HG03457 (cell line): ENCODE measurements at regions not wholly inside any gene's neighbourhood (a gene's known extent, or its start where the extent isn't known, plus 50 kb on each side); places are given as distances from the start of the nearest gene placed in this dataset.

ENCODE experiments used
- ATAC-seq: cut with Tn5 transposase; IDR thresholded peaks from one replicate; pipeline ENCODE4 v1.9.1; 2021; ENCODE audit warnings: moderate number of reproducible peaks; ENCODE audit not compliant: unreplicated experiment

GRCh38 chr10:131698986-131699385, 201.8 kb upstream of the PPP2R2D start:
- ATAC-seq: no peak

DNA sequence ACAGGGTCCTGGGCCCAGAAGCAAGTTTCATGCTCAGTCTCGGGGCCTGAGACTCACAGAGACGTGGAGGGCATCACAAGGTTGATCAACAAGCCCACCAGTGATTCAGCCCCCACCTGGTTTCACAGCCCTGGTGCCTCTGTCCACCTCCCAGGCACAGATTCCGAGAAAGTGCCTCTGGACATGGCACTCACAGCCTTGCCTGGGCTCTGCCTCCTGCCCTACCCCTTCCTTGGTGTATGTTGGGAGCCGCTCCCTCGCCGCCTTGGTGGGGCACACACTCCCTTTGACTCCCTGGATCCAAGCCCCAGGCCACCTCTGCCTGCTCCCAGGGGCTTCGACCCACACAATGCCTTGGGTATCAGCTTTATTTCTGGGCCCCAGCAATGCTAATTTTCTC, 200.8 kb upstream of the PPP2R2D start:
- ATAC-seq: no peak

GRCh38 chr10:131700506-131700905, 200.3 kb upstream of the PPP2R2D start:
- ATAC-seq: no peak

GRCh38 chr10:131701131-131701947, 199.5 kb upstream of the PPP2R2D start:
- ATAC-seq: no peak

GRCh38 chr10:131702531-131703356, 198.1 kb upstream of the PPP2R2D start:
- ATAC-seq: no peak

DNA sequence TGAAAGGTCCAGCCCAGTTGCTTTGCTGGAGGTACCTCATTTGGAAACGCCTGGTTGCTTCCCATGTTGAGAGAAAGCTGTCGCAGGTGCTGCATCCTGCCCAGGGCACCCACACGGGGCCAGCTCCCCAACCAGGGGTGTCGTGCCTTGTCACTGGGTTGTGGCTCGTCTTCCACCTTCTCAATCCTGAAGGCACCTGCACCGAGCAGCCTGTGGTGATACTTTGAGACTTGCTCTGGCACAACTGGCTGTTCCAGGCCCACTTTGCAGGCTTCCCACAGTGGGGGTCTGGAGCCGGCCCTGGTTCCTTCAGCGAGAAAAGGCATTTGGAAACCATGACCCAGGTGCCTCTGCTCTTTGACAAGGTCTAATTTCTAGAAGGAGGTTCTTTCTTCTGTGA, 197.3 kb upstream of the PPP2R2D start:
- ATAC-seq: no peak

DNA sequence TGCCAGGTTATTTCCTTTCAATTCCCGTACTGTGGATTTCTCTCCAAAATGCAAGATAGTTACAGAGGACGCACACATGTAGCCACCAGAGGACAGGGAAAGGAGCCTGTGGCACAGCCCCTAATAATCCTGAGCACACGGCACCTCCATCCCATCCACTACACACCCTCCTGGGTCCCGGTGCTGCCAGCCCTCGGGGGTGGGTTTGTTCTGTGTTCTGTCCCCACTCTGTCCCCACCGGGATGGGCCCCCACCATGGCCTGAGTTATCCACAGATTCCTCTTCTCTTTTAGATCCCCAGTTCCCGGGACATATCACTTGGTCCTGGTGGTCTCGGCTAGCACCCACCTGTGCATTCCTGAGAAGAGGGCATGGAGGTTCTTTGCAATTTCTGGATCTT, 196.9 kb upstream of the PPP2R2D start:
- no peak for ATAC-seq

DNA sequence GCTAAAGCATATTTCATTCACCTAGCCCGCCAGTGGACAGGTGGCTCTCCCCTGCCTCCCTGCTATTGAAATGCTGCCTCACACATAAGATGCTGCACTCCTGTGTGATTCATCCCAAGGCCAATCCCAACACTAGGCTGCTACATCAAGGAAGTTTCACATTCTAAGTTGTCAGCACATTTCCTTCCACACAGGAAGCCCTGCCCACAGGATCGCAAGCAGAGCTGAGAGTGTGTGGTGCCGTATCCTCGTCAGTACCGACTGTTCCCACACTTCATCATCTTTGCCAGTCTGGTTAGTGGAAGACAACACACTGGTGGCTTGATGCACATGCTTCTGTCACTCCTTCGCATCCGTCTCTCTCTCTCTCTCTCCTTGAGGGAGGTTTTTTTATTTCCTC, 194.3 kb upstream of the PPP2R2D start:
- no peak for ATAC-seq

- ATAC-seq: no peak
Observed at GRCh38 chr10:131706952-131707351, 193.9 kb upstream of the PPP2R2D start.

DNA sequence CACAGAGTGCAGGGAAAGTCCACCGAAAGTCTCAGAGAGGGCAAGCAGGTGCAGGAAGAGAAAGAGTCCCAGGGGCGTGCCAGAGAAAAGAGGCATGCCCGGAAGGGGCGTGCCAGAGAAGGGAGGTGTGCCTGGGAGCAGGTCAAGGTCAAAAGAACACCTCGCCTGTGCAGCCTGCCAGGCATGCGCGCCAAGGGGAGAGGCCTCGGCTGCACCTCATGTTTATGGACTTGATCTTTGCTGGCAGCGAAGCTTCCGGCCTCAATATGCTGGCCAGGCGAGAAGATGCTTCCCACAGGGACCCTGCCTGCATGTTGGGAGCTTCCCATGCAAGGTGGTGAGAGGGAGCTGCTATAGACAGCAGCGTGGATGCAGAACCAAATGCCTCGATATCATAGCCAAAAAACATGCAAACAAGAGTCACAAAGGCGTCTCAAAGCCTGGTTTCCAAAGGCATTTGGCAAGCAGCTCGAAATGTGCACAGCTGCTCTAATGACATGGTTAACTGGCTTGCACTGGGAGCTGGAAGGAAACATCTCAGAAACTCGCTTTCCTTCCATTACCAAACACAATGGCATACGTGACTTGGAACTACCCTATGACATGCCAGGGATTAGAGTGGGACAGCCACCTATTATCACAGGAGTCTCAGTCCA, 192.5 kb upstream of the PPP2R2D start:
- ATAC-seq: no peak

DNA sequence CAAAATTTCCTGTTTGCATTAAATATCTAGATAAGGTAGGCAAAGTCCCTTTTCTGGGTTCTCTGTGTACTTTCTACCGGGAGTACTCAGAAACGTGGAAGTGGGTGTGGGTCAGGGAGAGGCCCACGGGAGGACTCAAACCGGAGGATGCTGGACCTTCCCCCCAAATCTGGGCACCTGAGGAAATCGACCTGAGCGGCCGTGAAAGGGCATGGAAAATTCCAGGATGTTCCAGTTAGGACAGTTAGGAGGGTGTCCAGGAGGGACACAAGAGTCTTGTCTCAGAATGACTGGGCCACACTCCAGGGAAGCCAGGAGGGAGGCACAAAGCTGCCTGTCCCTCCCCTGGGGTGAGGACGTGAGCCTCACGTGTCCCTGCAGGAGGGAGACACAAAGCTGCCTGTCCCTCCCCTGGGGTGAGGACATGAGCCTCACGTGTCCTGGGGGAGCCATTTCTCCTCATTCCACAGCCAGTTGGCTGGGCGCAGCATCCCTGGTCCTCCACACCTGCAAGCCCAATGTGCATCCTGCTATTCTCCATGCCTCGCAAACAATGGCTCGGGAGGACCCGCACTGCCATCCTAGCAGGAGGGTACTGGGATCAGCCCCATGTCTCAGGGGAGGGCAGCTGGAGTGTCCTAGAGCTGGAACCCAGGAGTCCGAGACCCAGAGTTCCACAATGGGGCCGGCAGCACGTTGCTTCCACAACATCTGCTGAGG, 190.5 kb upstream of the PPP2R2D start:
- ATAC-seq: no peak

DNA sequence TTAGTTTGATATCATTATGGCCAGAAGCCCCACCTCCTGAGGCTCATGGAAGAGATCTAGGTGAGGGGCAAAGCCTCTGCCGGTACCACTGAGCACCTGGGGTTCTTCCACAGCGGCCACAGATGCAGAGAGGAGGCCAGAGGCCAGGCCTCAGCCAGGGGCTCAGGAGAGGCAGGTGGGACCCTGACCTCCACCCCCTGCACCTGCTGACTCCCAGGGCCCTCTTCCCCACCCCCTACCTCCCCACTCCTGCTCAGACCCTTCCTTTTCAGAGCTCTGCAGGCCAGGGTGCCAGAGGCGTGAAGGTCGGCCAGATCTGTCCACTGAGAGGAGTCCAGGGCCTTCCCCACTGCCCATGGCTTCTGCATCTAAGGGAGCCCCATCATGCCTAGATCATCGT, 178.7 kb upstream of the PPP2R2D start:
- no peak for ATAC-seq

- ATAC-seq: no peak
Observed at GRCh38 chr10:131722525-131723264, 178.1 kb upstream of the PPP2R2D start.

DNA sequence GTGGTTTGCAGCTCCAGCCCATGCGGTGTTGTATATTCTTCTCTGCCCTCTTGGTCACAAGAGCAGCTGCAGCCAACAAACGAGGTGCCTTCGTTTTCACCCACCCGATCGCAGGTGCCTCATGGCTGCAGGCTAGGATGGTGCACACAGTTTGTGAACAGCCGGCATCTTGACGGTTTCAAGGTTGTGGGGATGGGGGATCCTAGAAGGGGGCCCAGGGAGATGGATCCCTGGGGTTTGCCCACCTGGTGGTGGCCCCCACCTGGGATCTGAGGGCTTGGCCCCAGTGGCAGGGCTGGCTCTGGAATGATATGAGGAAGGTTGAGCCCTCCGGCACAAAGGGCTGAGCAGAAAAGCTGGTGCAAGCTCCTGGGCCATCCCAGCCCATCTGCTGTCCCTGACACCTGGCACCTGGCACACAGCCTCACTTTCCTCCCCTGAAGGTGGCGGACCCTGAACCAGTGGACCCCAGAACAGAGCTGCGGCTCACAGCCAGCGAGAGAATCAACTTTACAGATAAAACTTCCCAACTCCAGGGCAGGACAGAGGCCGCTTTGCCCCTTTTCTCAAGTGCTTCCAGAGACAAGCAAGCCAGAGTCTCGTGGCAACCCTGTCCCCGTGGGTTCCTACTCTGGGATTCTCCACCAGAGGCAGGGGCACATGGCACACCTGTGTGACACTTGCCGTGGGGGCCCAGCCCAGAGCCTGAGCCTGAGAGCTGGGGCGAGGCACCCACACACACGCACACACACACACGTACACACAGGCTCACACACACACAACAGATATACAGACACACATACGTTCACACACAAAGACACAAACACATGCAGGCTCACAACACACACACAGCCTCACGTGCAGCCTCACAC, 177.3 kb upstream of the PPP2R2D start:
- no peak for ATAC-seq

GRCh38 chr10:131724169-131724545, 176.7 kb upstream of the PPP2R2D start:
- ATAC-seq: no peak

DNA sequence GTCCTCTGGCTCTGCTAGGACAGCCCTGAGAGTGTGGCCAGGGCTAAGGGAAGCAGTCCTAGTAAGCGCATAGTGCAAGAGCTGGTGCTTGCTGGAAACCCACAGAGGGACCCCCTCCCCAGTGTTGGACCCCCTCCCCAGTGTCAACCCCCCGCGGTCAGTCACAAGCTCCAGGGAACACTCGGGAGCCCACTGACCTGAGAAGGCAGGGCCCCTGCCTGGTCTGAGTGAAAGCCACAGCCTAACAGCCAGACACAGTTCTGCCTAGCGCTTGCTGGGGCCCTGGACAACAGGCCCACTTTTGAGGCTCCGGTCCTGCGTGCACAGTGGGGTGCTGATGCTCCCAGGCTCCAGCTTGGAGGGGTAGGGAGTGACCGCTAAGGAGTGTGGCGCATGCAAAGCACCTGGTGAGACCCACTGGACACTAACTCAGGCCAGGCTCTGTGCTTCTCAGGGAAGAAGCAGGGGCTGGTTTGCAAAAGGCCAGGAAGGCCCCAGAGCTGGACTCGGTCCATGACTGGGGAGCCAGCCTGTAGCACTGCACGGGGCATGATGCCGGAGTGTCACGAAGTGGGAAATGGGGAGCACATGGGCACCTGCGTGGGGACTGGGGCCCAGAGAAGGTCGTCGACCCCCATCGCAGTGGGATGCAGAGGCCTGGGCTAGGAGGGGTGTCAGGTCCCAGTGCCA, 175.8 kb upstream of the PPP2R2D start:
- no peak for ATAC-seq

GRCh38 chr10:131725581-131726069, 175.2 kb upstream of the PPP2R2D start:
- ATAC-seq: no peak

DNA sequence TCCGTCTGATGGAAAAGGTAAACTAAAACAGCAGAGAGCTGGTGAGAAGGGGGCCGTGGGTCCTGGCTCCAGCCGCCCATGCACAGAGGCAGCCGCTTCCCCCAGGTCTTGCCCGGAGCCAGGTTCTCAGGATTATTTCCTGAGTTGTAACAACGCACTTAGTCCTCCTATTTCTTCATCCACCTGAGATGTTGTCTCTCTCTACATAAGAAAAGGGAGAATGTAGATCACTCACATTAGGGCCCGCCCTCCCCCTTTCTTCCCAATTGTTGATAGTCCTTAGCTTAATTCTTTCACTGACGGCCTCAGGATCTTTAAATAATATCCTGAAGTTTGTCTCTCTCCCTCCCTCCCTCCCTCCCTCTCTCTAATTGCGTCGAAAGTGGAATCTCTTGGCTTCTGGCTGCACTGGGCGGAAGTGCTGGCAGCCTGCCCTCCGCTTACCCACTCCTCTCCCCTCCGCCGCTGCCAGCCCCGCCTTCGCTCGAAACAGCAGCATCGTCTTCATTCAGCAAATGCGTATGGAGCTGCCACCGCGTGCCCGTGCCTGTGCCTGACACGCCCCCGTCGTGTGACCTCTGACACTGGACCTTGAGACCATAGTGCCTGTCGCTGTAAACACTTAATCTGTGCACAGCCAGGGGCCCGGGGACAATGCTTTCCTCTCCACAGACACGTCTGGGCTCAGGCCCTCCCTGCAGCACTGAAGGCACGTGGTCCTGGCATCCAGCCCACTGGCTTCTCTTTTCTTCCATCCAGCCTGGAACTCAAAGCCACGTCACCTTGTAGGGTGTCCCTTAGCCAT, 174.5 kb upstream of the PPP2R2D start:
- ATAC-seq: no peak
